Effector memory CD8-positive, alpha-beta T cell (primary cell): ENCODE measurements at regions not wholly inside any gene's neighbourhood (a gene's known extent, or its start where the extent isn't known, plus 50 kb on each side); places are given as distances from the start of the nearest gene placed in this dataset.

Experiments
- ATAC-seq: fragments of 150-1000 bp; cut with Tn5 transposase; replicated peaks from 2 replicates; pipeline ENCODE4 v1.10.0; 2021; ENCODE audit warnings: mild to moderate bottlenecking, moderate library complexity
- DNase-seq, 3 experiments: peaks; one replicate each; pipeline ENCODE4 v3.0.0; 2021
- H3K27ac Mint-ChIP-seq, 2 donors: one replicate each; pipeline ENCODE4 v1.8.0; 2022; ENCODE audit warnings: mild to moderate bottlenecking in 2 of 2, mixed read lengths in 2 of 2, moderate library complexity in 2 of 2
- H3K27me3 Mint-ChIP-seq, 2 donors: one replicate each; pipeline ENCODE4 v1.8.0; 2022; ENCODE audit warnings: mixed read lengths in 2 of 2
- H3K36me3 Mint-ChIP-seq: one replicate; pipeline ENCODE4 v1.8.0; 2022; ENCODE audit warnings: mild to moderate bottlenecking, moderate library complexity, mixed read lengths; ENCODE audit not compliant: insufficient read depth
- H3K4me1 Mint-ChIP-seq, 2 donors: one replicate each; pipeline ENCODE4 v1.8.0; 2022; ENCODE audit warnings: low read depth in 2 of 2, mixed read lengths in 2 of 2
- H3K4me3 Mint-ChIP-seq, 2 donors: one replicate each; pipeline ENCODE4 v1.8.0; 2022; ENCODE audit warnings: mild to moderate bottlenecking in 2 of 2, mixed read lengths in 2 of 2, moderate library complexity in 2 of 2
- H3K9me3 Mint-ChIP-seq, 2 donors: one replicate each; pipeline ENCODE4 v1.8.0; 2022; ENCODE audit warnings: mixed read lengths in 2 of 2

- DNase-seq (no peak), ATAC-seq (no peak)
- Mint-ChIP-seq H3K27ac (no peak overlapping the region), H3K9me3 (peaks cover 5 to 13% of the 10 kb centered on the region in 2 donors), H3K4me1 (no peaks in the 10 kb centered on the region), H3K27me3 (no peaks in the 10 kb centered on the region), H3K4me3 (no peak overlapping the region), H3K36me3 (no peaks in the 10 kb centered on the region)
These were observed 1074.7 kb downstream of the SORCS1 start for GRCh38 chr10:106089855-106090254.

- no peak overlapping the region for H3K4me3 Mint-ChIP-seq
- no peak for ATAC-seq
- no peaks in the 10 kb centered on the region for H3K36me3 Mint-ChIP-seq
These were observed 1078.1 kb downstream of the SORCS1 start for GRCh38 chr10:106086391-106086790.

GRCh38 chr10:106083572-106083971, 1080.9 kb downstream of the SORCS1 start:
- ATAC-seq (no peak), DNase-seq (no peak)
- Mint-ChIP-seq H3K36me3 (no peaks in the 10 kb centered on the region), H3K9me3 (peaks cover 5 to 7% of the 10 kb centered on the region in 2 donors), H3K27me3 (no peaks in the 10 kb centered on the region), H3K4me1 (no peaks in the 10 kb centered on the region), H3K4me3 (no peak overlapping the region), H3K27ac (no peak overlapping the region)

More at GRCh38 chr10:106086391-106086790, 1078.1 kb downstream of the SORCS1 start:
- Mint-ChIP-seq H3K27me3 (no peaks in the 10 kb centered on the region), H3K4me1 (no peaks in the 10 kb centered on the region), H3K9me3 (peaks cover 5 to 6% of the 10 kb centered on the region in 2 donors), H3K27ac (no peak overlapping the region)
- DNase-seq, result no peak

DNA sequence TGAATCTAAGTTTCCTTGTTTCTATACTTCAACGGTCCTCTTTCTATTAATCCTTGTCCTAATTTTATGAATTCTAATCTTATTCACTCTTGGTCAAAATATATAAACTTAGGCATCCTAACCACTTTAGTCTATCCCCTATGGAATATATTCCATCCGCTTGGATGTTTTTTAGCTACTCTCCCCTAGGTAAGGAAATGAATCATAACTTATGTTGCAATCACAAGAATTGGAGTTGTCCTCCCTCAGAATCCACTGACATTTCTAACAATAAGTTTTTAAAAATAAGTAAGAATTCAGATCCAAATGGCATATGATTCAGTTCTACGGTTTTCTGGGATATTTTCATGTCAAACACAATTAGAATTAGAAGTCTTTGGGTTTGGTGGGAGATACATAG, 1081.6 kb downstream of the SORCS1 start:
- no peak for ATAC-seq

GRCh38 chr10:106078895-106079576, 1085.5 kb downstream of the SORCS1 start:
- no peaks in the 10 kb centered on the region for H3K27me3 Mint-ChIP-seq
- no peaks in the 10 kb centered on the region for H3K4me1 Mint-ChIP-seq
- H3K4me3 Mint-ChIP-seq, result no peak overlapping the region
- ATAC-seq (no peak), DNase-seq (no peak)
- H3K27ac Mint-ChIP-seq, result no peak overlapping the region
- no peaks in the 10 kb centered on the region for H3K36me3 Mint-ChIP-seq
- peaks cover 4 to 13% of the 10 kb centered on the region in 2 donors for H3K9me3 Mint-ChIP-seq

More for the DNA sequence above, 1081.6 kb downstream of the SORCS1 start:
- Mint-ChIP-seq H3K9me3 (peaks cover 7 to 14% of the 10 kb centered on the region in 2 donors), H3K27ac (no peak overlapping the region), H3K4me3 (no peak overlapping the region), H3K4me1 (no peaks in the 10 kb centered on the region), H3K27me3 (no peaks in the 10 kb centered on the region), H3K36me3 (no peaks in the 10 kb centered on the region)
- no peak for DNase-seq

DNA sequence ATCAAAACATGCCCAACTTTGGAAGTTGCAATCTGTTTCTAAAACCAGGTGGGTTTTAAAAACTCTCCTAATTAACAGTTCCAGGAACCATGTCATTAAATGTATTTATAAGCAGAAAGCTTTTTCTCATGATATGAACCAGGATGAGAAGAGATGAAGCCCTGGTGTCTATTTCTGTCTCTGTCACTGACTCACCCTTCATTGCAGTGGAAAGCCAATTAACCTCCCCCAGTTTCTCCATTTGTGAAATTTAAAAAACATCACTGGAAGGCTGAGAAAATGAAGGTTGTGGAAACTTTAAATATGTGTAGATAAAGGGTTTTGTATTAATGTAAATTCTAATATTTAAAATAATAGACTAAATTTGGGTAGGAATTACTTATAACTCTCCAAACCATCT, 1088.0 kb downstream of the SORCS1 start:
- Mint-ChIP-seq H3K4me3 (no peak overlapping the region), H3K27me3 (no peaks in the 10 kb centered on the region), H3K9me3 (peaks cover 4 to 19% of the 10 kb centered on the region in 2 donors), H3K4me1 (no peaks in the 10 kb centered on the region), H3K27ac (no peak overlapping the region), H3K36me3 (no peaks in the 10 kb centered on the region)
- no peak for DNase-seq
- ATAC-seq, result no peak

DNA sequence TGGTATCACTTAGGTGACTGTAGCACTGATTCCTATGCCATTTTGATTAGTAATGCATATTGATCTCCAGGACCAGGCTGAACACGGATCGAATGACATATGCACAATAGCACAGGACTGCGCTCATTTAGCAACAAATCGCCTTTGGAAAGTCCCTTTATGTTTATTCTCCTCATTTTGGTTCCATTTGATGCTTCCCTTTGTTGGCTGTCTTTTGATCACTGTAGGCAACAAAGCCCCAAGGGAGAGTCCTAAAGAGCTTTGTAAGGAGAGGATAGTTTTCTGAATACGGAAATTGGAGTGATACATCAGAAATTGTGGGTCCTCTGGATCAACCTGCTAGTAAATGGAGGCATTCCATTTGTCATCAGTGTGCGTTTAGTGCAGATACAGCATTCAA, 1111.4 kb downstream of the SORCS1 start:
- no peaks in the 10 kb centered on the region for H3K4me1 Mint-ChIP-seq
- H3K4me3 Mint-ChIP-seq, result no peak overlapping the region
- H3K27me3 Mint-ChIP-seq, result no peaks in the 10 kb centered on the region
- ATAC-seq (no peak), DNase-seq (no peak)
- no peak overlapping the region for H3K27ac Mint-ChIP-seq
- H3K36me3 Mint-ChIP-seq, result no peaks in the 10 kb centered on the region
- H3K9me3 Mint-ChIP-seq, result peaks cover 0 to 9% of the 10 kb centered on the region in 2 donors

- peaks cover 2 to 6% of the 10 kb centered on the region in 2 donors for H3K9me3 Mint-ChIP-seq
- no peaks in the 10 kb centered on the region for H3K4me1 Mint-ChIP-seq
- no peak overlapping the region for H3K4me3 Mint-ChIP-seq
- DNase-seq (no peak), ATAC-seq (no peak)
- no peaks in the 10 kb centered on the region for H3K27me3 Mint-ChIP-seq
- H3K36me3 Mint-ChIP-seq, result no peaks in the 10 kb centered on the region
- H3K27ac Mint-ChIP-seq, result no peak overlapping the region
These were observed 1120.0 kb downstream of the SORCS1 start for GRCh38 chr10:106044503-106044902.

GRCh38 chr10:106043863-106044262, 1120.6 kb downstream of the SORCS1 start:
- Mint-ChIP-seq H3K36me3 (no peaks in the 10 kb centered on the region), H3K27me3 (no peaks in the 10 kb centered on the region), H3K4me3 (no peak overlapping the region), H3K4me1 (no peaks in the 10 kb centered on the region), H3K27ac (no peak overlapping the region), H3K9me3 (peaks cover 2 to 6% of the 10 kb centered on the region in 2 donors)
- no peak for ATAC-seq
- DNase-seq, result no peak

DNA sequence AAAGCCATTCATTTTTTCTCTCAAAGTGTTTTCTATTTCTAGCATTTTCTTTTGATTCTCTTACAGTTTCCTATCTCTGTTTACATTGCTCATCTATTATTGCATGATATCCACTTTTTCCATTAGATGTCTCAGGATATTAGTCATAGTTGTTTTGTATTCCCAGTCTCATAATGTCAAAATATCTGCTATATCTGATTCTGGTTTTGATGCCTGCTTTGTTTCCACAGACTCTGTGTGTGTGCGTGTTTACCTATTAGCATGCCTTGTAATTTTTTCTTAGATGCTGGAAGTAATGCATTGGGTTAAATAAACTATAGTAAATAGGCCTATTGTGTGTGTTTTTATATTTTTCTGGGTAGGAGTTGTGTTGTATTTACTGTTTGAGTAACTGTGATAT, 1126.3 kb downstream of the SORCS1 start:
- no peak overlapping the region for H3K27ac Mint-ChIP-seq
- DNase-seq, result no peak
- no peaks in the 10 kb centered on the region for H3K36me3 Mint-ChIP-seq

DNA sequence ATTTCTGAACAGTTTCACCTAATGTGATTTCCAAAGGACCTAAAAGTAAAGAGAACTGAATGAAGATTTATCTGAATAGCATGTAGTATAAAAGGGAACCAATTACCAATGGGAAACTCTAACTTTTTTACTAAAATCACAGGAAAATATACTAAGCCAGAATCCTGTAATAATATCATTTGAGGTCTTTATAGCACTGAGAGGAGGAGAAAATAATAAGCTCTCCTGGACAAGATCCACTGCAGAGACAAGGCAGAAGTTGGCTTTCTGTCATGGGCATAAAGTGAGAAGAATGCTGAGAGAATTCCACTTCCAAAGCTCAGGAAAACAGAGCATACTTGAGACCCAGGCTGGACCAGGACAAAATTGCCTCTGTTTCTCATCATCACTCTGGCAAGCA, 1131.4 kb downstream of the SORCS1 start:
- Mint-ChIP-seq H3K4me1 (no peaks in the 10 kb centered on the region), H3K27me3 (no peaks in the 10 kb centered on the region), H3K9me3 (peaks cover 3 to 10% of the 10 kb centered on the region in 2 donors), H3K4me3 (no peak overlapping the region), H3K36me3 (no peaks in the 10 kb centered on the region), H3K27ac (no peak overlapping the region)
- no peak for DNase-seq
- ATAC-seq, result no peak

More for the DNA sequence above, 1126.3 kb downstream of the SORCS1 start:
- no peak overlapping the region for H3K4me3 Mint-ChIP-seq
- H3K9me3 Mint-ChIP-seq, result peaks cover 0 to 10% of the 10 kb centered on the region in 2 donors
- ATAC-seq, result no peak
- H3K4me1 Mint-ChIP-seq, result no peaks in the 10 kb centered on the region
- H3K27me3 Mint-ChIP-seq, result no peaks in the 10 kb centered on the region

- Mint-ChIP-seq H3K4me1 (no peaks in the 10 kb centered on the region), H3K4me3 (no peak overlapping the region), H3K9me3 (peaks cover 3 to 7% of the 10 kb centered on the region in 2 donors), H3K27me3 (no peaks in the 10 kb centered on the region), H3K36me3 (no peaks in the 10 kb centered on the region), H3K27ac (no peak overlapping the region)
- DNase-seq (no peak), ATAC-seq (no peak)
These were observed 1132.0 kb downstream of the SORCS1 start for GRCh38 chr10:106032450-106033002.

DNA sequence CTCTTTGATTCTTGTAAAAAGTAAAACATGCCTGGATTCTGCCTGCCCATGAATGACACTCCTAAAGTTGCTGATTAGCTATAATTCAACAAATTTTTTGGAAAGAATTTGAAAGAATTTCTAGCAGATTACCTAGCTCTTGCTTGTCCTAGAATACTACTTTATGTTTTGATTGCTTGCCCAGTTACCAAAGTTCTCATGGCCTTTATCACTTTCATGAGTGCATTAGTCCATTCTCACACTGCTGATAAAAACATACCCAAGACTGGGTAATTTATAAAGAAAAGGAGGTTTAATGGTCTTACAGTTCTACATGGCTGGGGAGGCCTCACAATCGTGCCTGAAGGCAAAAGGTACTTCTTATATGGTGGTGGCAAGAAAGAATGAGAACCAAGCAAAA, 1137.3 kb downstream of the SORCS1 start:
- Mint-ChIP-seq H3K9me3 (peaks cover 3 to 7% of the 10 kb centered on the region in 2 donors), H3K36me3 (no peaks in the 10 kb centered on the region), H3K4me3 (no peak overlapping the region), H3K27ac (no peak overlapping the region), H3K27me3 (no peaks in the 10 kb centered on the region), H3K4me1 (no peaks in the 10 kb centered on the region)
- DNase-seq (no peak), ATAC-seq (no peak)

DNA sequence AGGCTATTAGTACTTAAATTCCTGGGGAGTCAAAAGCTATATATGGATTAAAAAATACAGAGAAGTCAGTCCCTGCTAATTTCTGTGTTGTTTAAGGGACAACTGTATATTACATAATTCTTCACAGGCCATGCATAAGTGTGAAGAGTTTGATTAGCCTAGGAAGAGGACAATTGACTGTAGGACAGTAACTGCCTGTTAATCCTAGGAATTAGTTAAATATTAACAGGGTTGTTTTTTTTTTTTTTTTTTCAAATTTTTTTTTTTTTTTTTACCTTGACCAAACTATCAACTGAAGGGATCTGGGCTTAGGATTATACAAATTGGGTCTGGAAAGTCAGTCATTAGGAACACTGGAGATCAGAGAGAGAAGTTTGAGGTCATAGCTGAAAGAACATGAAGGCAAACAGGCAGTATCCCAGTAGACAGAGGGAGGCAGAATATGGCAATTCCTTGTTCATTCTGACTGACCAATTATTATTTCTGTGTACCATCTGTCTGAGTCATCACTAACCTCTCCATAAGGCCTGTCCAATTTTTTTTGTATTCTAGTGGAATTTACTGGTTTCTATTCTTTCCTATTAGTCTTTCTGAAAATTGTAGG, 1139.2 kb downstream of the SORCS1 start:
- no peak overlapping the region for H3K27ac Mint-ChIP-seq
- no peak for ATAC-seq
- H3K9me3 Mint-ChIP-seq, result peaks cover 7 to 9% of the 10 kb centered on the region in 2 donors
- H3K4me1 Mint-ChIP-seq, result no peaks in the 10 kb centered on the region
- H3K27me3 Mint-ChIP-seq, result no peaks in the 10 kb centered on the region
- no peak overlapping the region for H3K4me3 Mint-ChIP-seq
- DNase-seq, result no peak
- no peaks in the 10 kb centered on the region for H3K36me3 Mint-ChIP-seq
